ENCODE measurements at regions not wholly inside any gene's neighbourhood (a gene's known extent, or its start where the extent isn't known, plus 50 kb on each side); places are given as distances from the start of the nearest gene placed in this dataset.

DNA sequence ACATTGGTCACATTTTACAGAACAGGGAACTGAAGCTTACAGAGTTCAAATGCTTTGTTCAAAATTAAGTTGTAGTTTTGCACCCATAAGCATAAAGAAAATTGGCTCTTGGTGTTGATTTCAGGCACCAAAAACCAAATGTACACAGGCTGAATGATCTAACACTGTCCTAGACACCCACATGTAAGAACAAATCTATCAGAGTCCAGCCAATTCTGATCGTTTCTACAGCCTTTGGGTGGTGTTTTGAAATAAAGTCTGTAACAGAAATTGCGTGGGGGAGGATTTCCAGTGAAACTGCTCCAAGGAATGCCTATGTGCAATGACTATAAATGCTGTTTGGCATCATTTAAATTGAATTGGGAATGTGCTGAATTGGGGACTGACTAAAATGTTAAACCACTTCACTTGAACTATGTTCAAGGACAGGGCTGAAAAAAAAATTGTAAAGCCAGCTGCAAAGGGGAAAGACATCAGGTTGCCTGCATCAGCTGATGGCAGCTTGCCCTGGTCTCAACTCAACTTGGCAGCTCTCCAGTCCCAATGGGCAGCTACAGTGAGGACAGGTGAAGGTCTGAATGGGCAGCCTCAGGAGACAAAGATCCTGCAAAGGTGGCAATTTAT, 92.2 kb upstream of the TRPC7 start:
- TF ChIP-seq, protein P1, sequence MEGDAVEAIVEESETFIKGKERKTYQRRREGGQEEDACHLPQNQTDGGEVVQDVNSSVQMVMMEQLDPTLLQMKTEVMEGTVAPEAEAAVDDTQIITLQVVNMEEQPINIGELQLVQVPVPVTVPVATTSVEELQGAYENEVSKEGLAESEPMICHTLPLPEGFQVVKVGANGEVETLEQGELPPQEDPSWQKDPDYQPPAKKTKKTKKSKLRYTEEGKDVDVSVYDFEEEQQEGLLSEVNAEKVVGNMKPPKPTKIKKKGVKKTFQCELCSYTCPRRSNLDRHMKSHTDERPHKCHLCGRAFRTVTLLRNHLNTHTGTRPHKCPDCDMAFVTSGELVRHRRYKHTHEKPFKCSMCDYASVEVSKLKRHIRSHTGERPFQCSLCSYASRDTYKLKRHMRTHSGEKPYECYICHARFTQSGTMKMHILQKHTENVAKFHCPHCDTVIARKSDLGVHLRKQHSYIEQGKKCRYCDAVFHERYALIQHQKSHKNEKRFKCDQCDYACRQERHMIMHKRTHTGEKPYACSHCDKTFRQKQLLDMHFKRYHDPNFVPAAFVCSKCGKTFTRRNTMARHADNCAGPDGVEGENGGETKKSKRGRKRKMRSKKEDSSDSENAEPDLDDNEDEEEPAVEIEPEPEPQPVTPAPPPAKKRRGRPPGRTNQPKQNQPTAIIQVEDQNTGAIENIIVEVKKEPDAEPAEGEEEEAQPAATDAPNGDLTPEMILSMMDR (IDR thresholded peaks at IDR 0.05; ENCODE audit: low read depth, low read length) = no peak
- TF ChIP-seq POLR2A (IDR thresholded peaks at IDR 0.05; ENCODE audit: extremely low read depth, insufficient read length) = no peak

Measured in NB4 (cell line).